GM08714 (cell line): ENCODE measurements at regions not wholly inside any gene's neighbourhood (a gene's known extent, or its start where the extent isn't known, plus 50 kb on each side); places are given as distances from the start of the nearest gene placed in this dataset.
"Not testable (repeated sequence)": the region's sequence is repeated elsewhere in the genome, so short reads cannot be mapped to it uniquely, and the experiment has no call there.

ENCODE experiments used
- H3K4me3 ChIP-seq: fragments of 200-500 bp; sonication (Bioruptor generic); 2 replicates; pipeline ENCODE4 v1.5.1; 2014; ENCODE audit warnings: mild to moderate bottlenecking, low read length, inconsistent platforms
- ZNF274 ChIP-seq: IDR thresholded peaks from 2 replicates; pipeline ENCODE4 v1.6.1; 2012; ENCODE audit warnings: mild to moderate bottlenecking, low read depth, low read length

DNA sequence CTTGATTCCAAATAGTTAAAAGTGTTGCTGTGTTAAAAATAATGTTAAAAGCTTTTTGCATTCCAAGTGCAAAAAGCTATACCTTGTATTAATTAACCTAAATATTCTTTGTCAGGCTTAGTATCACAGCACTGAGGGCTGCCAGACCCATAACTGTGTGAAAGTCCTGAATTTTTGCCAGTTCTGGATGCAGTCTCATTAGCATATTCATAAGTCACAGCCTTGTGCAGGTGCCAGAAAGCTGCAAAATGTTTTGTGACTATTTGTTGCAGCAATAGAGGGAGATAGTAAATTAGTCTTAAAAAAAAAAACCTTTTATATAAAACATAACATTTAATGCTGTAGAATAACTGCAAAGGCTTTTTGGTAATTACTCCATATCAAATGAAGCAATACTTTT is 56.6 kb downstream of the SLITRK1 start:
- TF ChIP-seq ZNF274 = no peak
- no peak overlapping the region for H3K4me3 ChIP-seq

- TF ChIP-seq ZNF274 = no peak
- no peak overlapping the region for H3K4me3 ChIP-seq
Observed at GRCh38 chr13:83824560-83824959, 57.7 kb downstream of the SLITRK1 start.

GRCh38 chr13:83824120-83824519 is 58.2 kb downstream of the SLITRK1 start:
- TF ChIP-seq ZNF274 = no peak
- no peak overlapping the region for H3K4me3 ChIP-seq

- H3K4me3 ChIP-seq = no peak overlapping the region
- no peak for TF ChIP-seq ZNF274
Observed at GRCh38 chr13:83819611-83820010, 62.7 kb downstream of the SLITRK1 start.

DNA sequence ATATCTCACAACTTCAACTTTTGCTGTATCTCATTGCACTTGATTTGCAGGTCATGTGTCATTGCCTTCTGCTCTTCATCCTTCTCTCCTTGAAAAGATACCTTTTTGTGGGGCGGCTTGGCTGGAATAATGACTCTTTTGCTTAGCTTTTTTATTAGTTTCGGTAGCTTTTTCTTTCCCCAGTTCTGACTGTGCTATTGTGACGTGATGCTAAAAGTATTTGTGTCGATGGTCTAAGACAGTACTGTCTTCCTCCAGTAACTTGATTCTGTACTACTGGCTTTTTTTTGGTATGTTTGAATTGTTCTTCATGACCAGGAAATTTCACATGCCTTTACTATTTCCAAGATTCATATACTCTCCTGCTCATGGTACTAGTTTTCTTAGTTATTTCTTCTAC is 63.1 kb downstream of the SLITRK1 start:
- no peak for TF ChIP-seq ZNF274

GRCh38 chr13:83816081-83816480 is 66.2 kb downstream of the SLITRK1 start:
- TF ChIP-seq ZNF274 = no peak
- no peak overlapping the region for H3K4me3 ChIP-seq

More for the DNA sequence above, 63.1 kb downstream of the SLITRK1 start:
- no peak overlapping the region for H3K4me3 ChIP-seq

- no peak for TF ChIP-seq ZNF274
- no peak overlapping the region for H3K4me3 ChIP-seq
Observed at GRCh38 chr13:83815598-83815997, 66.7 kb downstream of the SLITRK1 start.

- no peak overlapping the region for H3K4me3 ChIP-seq
- TF ChIP-seq ZNF274 = no peak
Observed at GRCh38 chr13:83810136-83810535, 72.1 kb downstream of the SLITRK1 start.

DNA sequence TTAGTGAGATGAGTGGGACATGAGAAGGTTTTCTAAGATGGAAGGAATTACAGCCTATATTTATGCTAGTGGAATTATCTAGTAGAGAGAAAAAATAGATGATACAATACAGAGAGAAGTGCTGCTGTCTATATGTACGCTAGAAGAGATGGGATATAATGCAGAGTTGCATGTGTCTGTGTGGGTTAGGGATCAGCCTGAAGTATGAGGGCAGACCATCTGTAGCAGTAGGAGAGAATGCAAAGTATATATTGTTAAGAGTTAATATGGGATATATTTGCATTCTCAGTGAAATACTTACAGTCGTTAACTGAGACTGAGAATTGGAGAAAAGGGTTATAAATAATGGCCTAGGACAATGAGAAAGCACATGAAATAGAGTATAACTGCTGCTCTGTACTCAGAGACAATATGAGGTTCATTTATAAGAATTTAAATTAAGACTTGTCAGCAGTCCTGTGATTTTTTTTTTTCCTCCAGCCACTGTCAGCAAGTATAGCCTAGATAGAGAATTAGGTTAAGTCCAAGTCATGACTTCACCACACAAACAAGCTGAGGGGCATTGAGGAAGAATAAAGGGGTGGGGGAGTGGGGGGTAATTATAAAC is 77.8 kb downstream of the SLITRK1 start:
- H3K4me3 ChIP-seq = no peak overlapping the region
- TF ChIP-seq ZNF274 = no peak

GRCh38 chr13:83798731-83799130 is 83.5 kb downstream of the SLITRK1 start:
- no peak overlapping the region for H3K4me3 ChIP-seq
- TF ChIP-seq ZNF274 = no peak

DNA sequence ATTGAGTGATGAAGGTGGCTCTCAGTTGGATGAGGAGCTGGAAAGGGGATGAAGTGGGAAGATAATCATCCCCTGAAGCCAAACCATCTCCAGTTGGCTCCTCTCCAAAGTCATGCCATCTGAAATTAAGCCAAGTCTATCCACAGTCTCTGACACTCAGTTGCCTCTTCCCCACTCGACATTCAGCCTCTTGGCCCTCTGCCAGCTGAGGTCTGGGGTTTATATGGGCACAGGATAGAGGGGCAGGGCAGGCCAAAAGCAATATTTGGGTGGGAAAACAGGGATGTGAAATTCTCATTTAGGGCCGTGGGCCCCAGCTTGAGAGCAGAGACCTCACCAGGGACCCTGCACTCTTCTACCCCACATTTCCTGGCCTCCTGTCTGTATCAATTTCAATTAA is 85.9 kb downstream of the SLITRK1 start:
- no peak overlapping the region for H3K4me3 ChIP-seq
- no peak for TF ChIP-seq ZNF274

DNA sequence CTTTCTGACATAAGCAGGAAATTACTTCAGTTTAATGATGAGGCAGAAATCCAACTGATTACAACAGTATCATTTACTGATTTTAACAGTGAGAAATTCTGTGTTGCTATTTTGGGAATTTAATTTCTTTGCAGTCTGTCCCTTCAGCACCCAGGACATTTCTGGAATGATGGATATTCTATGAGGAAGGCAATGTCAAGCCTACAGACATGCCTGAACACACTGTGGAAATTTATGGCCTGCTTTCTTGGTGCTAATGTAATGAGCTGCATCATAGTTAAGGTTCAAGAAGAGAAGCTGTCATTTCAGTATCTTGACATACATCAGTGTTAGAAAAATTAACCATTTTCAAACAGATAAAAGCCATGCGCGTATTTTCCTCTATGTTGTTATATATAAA is 87.7 kb downstream of the SLITRK1 start:
- no peak for TF ChIP-seq ZNF274
- H3K4me3 ChIP-seq = no peak overlapping the region

DNA sequence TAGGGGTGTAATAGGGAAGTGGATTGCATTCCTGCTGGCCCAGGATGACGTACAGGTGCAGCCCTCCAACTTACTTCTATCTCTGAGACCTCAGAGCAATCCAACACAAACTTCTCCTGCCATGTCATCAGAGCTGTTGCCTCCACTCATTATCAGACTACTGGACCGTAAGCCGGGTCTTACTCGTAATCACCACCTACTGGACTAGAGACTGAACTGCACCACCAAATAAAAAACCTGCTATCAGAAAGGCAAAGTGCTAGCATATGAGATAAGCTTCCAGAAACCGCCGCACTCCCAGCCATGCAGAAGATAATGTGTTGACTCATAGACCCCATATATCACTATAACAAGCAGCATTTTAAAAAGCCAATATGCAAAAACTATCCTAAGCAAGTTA is 102.0 kb downstream of the SLITRK1 start:
- no peak for TF ChIP-seq ZNF274
- no peak overlapping the region for H3K4me3 ChIP-seq

GRCh38 chr13:83773961-83774360 is 108.3 kb downstream of the SLITRK1 start:
- no peak overlapping the region for H3K4me3 ChIP-seq
- TF ChIP-seq ZNF274 = no peak

- no peak for TF ChIP-seq ZNF274
- H3K4me3 ChIP-seq = no peak overlapping the region
Observed at GRCh38 chr13:83765796-83766195, 116.5 kb downstream of the SLITRK1 start.

DNA sequence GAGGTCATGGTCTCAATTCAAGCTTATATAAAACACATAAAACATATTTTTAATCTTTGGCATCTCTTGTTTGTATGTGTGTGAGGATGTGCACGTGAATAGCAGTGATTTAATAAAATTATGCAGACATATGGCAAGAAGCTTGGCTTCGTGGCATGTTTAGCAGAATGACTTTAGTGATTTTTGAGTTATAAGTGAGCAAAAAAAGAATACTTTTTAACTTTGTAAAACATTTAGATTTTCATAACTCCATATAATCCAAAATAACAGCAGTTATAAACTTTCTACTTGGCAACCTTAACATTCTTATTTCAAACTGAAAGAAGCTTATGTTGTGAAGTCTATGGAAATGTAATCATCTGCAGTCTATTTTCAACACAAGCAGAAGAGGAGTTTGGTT is 120.6 kb downstream of the SLITRK1 start:
- TF ChIP-seq ZNF274 = no peak
- no peak overlapping the region for H3K4me3 ChIP-seq

GRCh38 chr13:83755210-83755609 is 127.1 kb downstream of the SLITRK1 start:
- H3K4me3 ChIP-seq = not testable (repeated sequence)
